ENCODE measurements at regions not wholly inside any gene's neighbourhood (a gene's known extent, or its start where the extent isn't known, plus 50 kb on each side); places are given as distances from the start of the nearest gene placed in this dataset.
"Not testable (repeated sequence)": the region's sequence is repeated elsewhere in the genome, so short reads cannot be mapped to it uniquely, and the experiment has no call there.

DNA sequence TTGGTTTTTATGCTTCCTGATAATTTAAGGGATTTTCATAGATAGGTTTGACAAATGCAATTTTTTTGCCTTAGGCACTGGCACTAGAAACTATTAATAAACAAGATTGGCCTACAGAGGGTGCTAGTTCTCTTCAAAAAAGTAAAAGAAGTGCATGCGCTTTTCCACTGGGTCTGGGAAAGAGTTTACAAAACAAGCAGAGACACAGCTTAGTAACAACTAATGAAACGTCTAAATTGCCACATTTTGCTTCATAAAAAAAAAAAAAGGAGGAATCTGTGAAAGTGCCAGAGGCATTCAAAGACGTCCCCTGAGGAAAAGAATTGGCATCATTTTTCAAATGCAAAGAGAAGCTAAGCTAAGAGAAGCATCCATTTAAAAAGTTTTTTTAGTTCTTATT lies 58.3 kb upstream of the EEA1 start:
- DNase-seq = no peak

DNA sequence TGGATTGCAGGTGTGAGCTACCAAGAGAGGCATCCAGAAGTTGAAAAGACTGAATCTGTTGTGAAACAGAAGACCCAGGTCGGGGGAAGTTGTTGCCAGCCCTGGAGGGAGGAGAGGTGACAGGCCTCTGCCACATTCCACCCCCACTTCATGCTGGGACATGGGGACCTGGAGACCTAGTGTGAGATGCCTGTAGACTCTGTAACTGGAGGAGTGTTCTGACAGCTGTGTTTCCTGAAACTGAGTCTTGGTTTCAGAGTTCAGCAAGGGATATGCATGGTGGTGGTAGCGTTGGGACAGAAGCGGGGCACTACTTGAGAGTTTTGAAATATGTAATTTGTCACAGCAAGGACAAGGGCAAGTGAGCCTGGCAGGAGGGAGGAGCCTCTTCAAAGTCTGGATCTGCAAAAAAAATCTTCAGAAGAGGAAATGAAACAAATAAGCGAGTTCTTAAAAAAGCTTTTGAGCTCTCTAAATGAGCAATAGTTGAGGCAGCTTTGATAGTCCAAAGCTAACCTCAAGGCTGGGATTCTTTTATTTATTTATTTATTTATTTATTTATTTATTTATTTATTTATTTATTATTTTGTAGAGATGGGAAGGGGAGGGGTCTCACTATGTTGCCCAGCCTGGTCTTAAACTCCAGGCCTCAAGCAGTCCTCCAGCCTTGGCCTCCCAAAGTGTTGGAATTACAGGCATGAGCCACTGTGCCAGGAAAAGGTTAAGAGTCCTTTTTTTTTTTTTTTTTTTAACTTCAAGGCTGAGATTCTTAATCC lies 58.9 kb upstream of the EEA1 start:
- DNase-seq = no peak

DNA sequence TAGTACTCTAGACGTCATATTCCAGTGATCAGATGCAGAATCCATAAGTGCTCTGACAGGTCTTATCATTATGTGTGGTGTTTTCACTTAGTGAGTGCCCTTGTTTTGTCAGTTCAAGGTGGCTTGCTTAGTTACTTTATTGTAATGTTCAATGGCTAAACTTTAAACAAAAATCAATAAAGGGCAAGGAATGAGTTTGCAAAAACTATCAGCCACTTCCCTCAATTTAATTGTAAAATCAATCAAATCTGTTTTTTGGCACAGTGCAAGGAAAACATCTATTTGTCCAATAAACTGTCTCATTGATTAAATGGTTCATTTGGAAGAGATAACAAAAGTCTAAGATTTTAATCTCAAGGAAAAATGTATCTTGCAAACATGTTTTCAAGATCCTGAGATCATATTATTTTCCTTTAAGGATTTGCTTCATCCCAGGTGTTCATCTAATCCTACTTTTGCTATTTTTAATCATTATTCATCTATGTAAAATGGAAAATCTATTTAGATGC lies 59.6 kb upstream of the EEA1 start:
- DNase-seq = no peak

GRCh38 chr12:92989715-92990484 lies 60.8 kb upstream of the EEA1 start:
- DNase-seq = no peak

GRCh38 chr12:92991134-92991533 lies 62.0 kb upstream of the EEA1 start:
- no peak for DNase-seq

DNA sequence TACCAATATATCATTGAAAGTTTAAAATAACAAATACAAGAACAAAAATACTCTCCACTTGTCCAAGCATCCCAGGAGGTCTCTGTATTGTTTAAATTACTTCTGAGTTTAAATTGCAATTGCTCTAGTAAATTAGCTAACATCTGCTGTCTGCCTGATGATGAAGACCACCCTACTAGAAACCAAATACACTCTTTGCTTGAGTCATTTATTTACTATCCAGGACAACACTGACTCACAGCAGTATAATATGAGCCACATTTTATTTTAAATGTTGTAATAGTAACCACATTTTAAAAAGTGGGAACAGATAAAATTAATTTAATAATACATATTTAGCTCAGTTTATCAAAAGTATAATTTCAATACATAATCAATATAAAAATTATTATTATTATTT lies 62.9 kb upstream of the EEA1 start:
- DNase-seq = no peak

GRCh38 chr12:92993259-92993658 lies 64.2 kb upstream of the EEA1 start:
- no peak for DNase-seq

GRCh38 chr12:92995258-92995903 lies 66.3 kb upstream of the EEA1 start:
- no peak for DNase-seq

DNA sequence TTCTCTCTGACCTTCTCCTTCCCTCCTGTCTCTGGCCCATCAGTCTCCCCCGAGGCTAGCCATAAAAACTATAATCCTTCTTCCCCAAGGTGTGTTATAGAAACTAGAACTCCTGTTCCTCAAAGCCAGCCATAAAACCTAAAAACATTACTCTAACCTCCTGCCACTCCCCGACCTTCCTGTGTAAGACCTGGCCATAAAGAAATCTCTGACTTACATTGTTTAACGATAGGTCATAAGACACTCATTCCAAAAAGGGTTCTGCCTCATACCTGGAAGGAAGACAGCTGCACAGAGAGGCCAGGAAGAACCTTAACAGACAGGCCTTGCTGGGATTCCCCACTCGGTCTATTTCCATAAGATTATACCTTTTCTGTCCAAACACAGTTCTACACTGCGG lies 70.9 kb upstream of the EEA1 start:
- DNase-seq = no peak

GRCh38 chr12:93001407-93001806 lies 72.3 kb upstream of the EEA1 start:
- DNase-seq = no peak

DNA sequence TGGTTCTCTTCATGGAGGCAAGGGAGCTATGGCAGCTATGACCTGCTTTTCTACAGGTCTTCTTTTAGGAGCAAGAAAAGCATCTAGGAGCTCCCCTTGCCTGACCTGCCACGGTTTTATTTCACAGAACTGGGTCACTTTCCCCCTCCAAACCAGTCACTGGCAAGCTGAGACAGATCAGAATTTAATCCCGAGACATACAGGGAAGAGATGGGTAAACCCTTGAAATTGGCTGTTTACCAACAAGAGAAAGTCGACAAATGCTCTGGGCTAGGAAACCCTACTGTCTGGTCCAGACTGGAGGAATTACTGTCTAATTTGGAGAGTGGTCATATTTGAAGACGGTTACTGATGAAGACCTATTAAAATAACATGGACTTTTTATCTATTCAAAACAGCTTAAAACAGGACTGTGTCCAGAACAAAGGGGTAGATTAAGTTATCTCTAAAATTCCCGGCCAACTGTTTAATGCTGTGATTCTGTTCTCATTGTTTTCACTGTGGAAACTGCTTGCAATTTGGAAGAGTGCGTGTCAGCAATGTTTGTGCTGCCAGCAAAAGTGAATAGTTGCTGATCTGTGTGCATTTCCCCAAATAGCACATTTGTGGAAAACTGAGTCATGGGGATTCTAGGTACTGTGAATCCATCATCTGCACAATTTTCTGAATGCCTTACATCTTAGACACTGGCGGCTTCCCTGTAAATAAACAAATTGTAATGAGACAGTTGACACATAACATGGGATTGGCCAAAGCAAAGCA lies 73.4 kb upstream of the EEA1 start:
- no peak for DNase-seq

DNA sequence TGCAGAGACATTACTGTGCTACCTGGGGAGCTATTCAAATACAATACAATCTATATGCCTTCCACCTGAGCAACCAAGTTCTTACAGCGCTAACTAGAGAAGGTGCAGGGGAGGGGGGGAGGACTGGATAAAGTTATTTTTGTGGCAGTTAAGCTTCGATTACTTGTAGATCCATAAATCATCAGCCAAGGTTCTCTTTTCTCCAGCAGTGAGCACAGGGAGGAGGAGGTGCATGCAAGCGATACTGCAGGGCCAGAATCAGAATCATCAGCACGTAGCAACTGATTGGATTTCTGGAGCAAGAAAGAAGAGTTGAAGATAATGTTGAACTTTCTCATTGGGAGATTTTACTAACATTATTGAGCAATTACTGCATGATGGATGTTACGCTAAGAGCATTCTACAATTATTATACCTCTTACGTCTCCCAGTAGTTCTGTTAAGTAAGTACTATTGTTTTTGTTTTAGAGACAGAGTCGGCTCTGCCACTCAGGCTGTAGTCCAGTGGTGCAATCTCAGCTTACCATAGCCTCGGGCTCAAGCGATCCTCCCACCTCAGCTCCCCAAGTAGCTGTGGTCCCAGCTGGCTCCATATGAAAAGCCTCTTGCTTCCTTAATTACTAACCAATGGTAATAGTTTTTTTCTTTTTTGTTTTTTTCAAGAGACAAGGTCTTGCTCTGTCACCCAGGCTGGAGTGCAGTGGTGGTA lies 74.6 kb upstream of the EEA1 start:
- no peak for DNase-seq

- DNase-seq = no peak
Observed at GRCh38 chr12:93005928-93006392, 76.9 kb upstream of the EEA1 start.

DNA sequence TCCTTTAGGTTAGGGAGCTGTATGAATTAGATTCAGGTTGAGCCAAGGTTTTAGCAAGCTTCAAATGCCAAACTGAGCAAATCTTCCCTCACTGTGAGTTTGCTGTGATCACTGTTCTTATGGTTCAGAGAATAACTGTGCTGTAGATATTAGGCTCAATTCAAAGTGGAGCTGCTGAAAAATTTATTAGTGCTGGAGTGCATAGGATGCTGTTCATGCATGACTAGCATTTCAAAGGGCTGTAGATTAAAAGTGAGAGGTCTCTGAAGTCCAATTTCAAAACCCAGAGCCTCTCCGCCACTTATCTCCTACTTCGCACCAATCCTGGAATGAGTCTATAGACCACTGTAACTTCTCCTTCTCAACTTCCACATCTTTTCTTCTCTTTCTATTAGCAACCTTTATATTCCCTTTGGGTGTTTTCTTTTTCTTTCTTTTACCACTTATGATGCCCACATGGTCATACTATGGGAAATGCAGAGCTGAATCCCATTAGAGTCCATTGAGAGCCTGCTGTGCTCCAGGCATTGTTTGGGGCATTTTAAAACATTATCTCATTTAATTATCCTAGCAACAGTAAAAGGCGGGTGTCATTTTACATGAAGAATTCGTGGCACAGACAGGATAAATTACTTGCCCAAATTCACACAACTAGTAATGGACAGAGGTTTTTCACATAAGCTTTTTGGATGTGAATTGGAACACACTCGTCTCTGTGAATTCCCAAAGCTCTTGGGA lies 77.5 kb upstream of the EEA1 start:
- no peak for DNase-seq

DNA sequence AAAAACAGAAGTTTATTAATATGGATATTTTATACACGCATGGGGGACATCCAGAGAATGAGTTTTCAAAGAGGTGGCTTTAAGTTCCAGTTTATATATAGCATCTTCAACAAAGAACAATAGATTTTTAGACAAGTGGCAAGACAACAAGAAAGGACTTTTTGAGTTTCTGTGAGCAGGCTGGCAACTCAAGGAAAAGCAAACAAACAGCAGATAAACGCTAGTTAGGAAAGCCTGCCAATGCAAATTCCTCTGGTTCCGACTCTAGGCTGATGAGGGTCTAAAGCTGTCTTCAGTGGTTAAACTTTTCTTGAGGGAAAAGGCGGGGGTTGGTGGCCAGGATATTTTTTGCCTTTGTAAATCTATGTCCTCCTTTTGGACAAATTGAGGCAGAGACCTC lies 78.4 kb upstream of the EEA1 start:
- DNase-seq = no peak

- DNase-seq = no peak
Observed at GRCh38 chr12:93008044-93008778, 79.1 kb upstream of the EEA1 start.

DNA sequence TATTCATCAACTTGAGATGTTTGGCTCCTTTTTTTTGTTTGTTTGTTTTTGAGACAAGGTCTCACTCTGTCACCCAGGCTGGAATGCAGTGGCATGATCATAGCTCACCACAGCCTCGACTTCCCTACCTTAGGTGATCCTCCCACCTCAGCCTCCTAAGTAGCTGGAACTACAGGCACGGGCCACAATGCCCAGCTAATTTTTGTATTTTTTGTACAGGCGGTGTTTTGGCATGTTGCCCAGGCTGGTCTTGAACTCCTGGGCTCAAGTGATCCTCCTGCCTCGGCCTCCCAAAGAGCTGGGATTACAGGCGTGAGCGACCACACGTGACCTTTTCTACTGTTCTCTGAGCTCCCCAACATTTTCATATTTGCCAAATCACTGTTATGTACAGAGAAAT lies 79.8 kb upstream of the EEA1 start:
- not testable (repeated sequence) for DNase-seq

DNA sequence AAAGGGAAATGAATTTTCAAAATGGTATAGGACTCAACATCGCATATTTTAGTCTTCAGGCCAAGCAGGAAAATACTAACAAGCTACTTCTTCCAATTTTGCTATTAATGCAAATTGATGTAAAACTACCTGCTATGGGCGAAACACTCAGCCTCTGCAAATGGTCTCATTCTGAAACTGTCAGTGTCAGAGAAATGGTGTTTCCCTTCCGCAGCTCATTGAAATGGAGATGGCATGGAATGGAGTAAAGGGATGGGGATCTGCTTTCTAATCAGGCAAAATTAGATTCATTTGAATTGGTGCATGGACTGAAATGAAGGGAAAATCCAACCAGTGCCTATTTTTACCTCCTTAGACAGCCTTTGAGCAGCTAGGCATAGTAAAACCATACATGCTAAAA lies 80.4 kb upstream of the EEA1 start:
- no peak for DNase-seq

GRCh38 chr12:93010461-93010860 lies 81.4 kb upstream of the EEA1 start:
- no peak for DNase-seq

- no peak for DNase-seq
Observed at GRCh38 chr12:93011100-93011499, 82.0 kb upstream of the EEA1 start.
